Natural killer cell (primary cell): ENCODE measurements at regions not wholly inside any gene's neighbourhood (a gene's known extent, or its start where the extent isn't known, plus 50 kb on each side); places are given as distances from the start of the nearest gene placed in this dataset.

Source experiments
- ATAC-seq, 3 donors: fragments of 150-1000 bp in 2 of 3; fragments of 200-7000 bp in 1 of 3; cut with Tn5 transposase; 1 replicate in 1 of 3; 2 replicates in 2 of 3; pipeline ENCODE4 v1.10.0; 2021; ENCODE audit warnings: mild to moderate bottlenecking in 2 of 3, moderate library complexity in 2 of 3
- DNase-seq, 2 donors: peaks; one replicate each; pipeline versions ENCODE4 v3.0.0 to v3.0.0-alpha.2; 2013 to 2021; ENCODE audit warnings: mixed read lengths in 1 of 2
- H3K27ac ChIP-seq: one replicate; pipeline ENCODE4 v1.5.1; 2013; ENCODE audit warnings: mild to moderate bottlenecking, low read length
- H3K27me3 ChIP-seq: one replicate; pipeline ENCODE4 v1.6.1; 2013; ENCODE audit warnings: low read length; ENCODE audit not compliant: control insufficient read depth, insufficient read depth
- H3K36me3 ChIP-seq: one replicate; pipeline ENCODE4 v1.6.1; 2013; ENCODE audit warnings: low read length; ENCODE audit not compliant: control insufficient read depth, insufficient read depth
- H3K4me1 ChIP-seq: one replicate; pipeline ENCODE4 v1.6.1; 2013; ENCODE audit warnings: low read length; ENCODE audit not compliant: control insufficient read depth, insufficient read depth
- H3K4me3 ChIP-seq: one replicate; pipeline ENCODE4 v1.5.1; 2013; ENCODE audit warnings: low read length
- H3K9me3 ChIP-seq: one replicate; pipeline ENCODE4 v1.6.1; 2013; ENCODE audit warnings: low read length; ENCODE audit not compliant: control insufficient read depth, insufficient read depth
- H3K27ac Mint-ChIP-seq, 2 donors: one replicate each; pipeline ENCODE4 v1.8.0; 2022; ENCODE audit warnings: mild to moderate bottlenecking in 2 of 2, mixed read lengths in 2 of 2, moderate library complexity in 1 of 2
- H3K27me3 Mint-ChIP-seq, 2 donors: one replicate each; pipeline ENCODE4 v1.8.0; 2022; ENCODE audit warnings: low read depth in 2 of 2, mixed read lengths in 2 of 2
- H3K36me3 Mint-ChIP-seq: one replicate; pipeline ENCODE4 v1.8.0; 2022; ENCODE audit warnings: mixed read lengths
- H3K4me1 Mint-ChIP-seq, 2 donors: one replicate each; pipeline ENCODE4 v1.8.0; 2022; ENCODE audit warnings: mixed read lengths in 2 of 2
- H3K4me3 Mint-ChIP-seq: one replicate; pipeline ENCODE4 v1.8.0; 2022; ENCODE audit warnings: mild to moderate bottlenecking, moderate library complexity, mixed read lengths
- H3K9me3 Mint-ChIP-seq, 2 donors: one replicate each; pipeline ENCODE4 v1.8.0; 2022; ENCODE audit warnings: mixed read lengths in 2 of 2
- WGBS: methylation state at CpG from one replicate; pipeline ENCODE4 v1.1.7; 2013; ENCODE audit warnings: missing lambda C conversion rate; ENCODE audit not compliant: insufficient coverage; 5-methylcytosine and 5-hydroxymethylcytosine counted together
- intact Hi-C: fragments of 100-400 bp; cut with micrococcal nuclease; formaldehyde crosslinking; loops from one replicate; pipeline ENCODE4 v1.14.2; 2022
- TF ChIP-seq, protein P1 (sequence below): fragments of 200-600 bp; IDR thresholded peaks from one replicate; pipeline ENCODE4 v1.8.0; 2022; ENCODE audit warnings: antibody characterized with exemption

DNA sequence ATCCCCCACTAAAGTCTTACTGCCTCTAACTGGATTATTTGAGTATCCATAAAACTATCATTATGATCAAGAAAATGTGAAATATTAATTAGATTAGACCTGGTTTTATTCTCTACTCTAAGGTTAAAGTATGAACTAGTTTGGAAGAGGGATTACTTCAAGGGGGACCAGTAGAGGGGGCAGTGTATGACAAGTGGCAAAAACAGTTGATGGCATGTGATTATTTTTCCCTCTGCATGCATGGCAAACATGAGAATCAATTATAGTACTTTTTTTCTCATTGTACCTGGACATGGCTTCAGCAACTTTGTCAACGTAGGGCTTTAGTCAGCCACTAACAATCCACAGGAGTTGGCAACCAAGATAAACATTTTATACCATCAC is 145.0 kb upstream of the SLC38A2 start:
- Histone ChIP-seq H3K36me3 (no peaks in the 10 kb centered on the region), H3K27ac (peak overlapping the region; percentile 11), H3K4me3 (no peak overlapping the region), H3K4me1 (peaks cover 13% of the 10 kb centered on the region), H3K27me3 (no peaks in the 10 kb centered on the region), H3K9me3 (no peaks in the 10 kb centered on the region)
- ATAC-seq (peak in 1 of 3 donors; percentile 47), DNase-seq (peak in 1 of 2 donors; percentile 19)
- H3K27ac Mint-ChIP-seq = peak overlapping the region; percentile 60
- no peaks in the 10 kb centered on the region for H3K27me3 Mint-ChIP-seq
- H3K36me3 Mint-ChIP-seq = no peaks in the 10 kb centered on the region
- TF ChIP-seq, protein P1, sequence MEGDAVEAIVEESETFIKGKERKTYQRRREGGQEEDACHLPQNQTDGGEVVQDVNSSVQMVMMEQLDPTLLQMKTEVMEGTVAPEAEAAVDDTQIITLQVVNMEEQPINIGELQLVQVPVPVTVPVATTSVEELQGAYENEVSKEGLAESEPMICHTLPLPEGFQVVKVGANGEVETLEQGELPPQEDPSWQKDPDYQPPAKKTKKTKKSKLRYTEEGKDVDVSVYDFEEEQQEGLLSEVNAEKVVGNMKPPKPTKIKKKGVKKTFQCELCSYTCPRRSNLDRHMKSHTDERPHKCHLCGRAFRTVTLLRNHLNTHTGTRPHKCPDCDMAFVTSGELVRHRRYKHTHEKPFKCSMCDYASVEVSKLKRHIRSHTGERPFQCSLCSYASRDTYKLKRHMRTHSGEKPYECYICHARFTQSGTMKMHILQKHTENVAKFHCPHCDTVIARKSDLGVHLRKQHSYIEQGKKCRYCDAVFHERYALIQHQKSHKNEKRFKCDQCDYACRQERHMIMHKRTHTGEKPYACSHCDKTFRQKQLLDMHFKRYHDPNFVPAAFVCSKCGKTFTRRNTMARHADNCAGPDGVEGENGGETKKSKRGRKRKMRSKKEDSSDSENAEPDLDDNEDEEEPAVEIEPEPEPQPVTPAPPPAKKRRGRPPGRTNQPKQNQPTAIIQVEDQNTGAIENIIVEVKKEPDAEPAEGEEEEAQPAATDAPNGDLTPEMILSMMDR = no peak
- no peaks in the 10 kb centered on the region for H3K9me3 Mint-ChIP-seq
- intact Hi-C loops = no loop called here
- peak overlapping the region; percentile 19 for H3K4me3 Mint-ChIP-seq
- peaks cover 60 to 71% of the 10 kb centered on the region in 2 donors for H3K4me1 Mint-ChIP-seq
- 100% methylated on average over 1 of the region's 1 CpG for WGBS

DNA sequence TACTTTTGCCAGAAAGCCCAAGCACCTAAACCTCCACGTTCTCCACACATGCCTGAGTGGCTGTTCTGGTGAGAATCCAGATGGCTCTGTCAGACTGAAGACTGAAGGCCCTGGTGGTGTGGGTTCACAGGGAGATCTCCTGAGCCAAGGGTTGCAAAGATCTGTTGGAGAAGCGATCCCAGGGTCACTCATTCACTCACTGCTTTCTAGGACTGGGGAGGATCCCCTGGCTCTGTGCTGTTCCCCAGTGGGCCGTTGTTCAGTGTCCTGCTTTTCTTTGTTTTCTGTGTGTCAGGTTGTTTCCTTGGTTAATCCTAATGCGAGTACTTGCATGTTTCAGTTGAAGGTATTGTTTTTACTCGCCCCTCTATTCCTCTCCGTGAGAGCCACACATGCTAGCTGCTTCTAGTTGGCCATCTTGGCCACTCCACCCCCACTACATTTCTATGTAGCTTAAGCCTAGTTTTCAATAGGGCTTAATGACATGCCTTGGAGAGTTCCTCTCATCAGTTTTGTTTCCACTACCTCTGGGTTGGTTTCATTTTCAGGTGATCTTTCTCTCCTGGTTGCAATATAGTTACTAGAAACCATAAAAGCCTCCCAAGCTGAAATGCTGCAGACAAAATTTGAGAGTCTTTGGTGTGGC is 144.5 kb upstream of the SLC38A2 start:
- TF ChIP-seq, protein P1 = no peak
- DNase-seq (peak in 1 of 2 donors; percentile 21), ATAC-seq (peak in 1 of 3 donors; percentile 46)
- Mint-ChIP-seq H3K27ac (peak overlapping the region; percentile 60), H3K4me3 (peak overlapping the region; percentile 19), H3K4me1 (peaks cover 60 to 71% of the 10 kb centered on the region in 2 donors), H3K27me3 (no peaks in the 10 kb centered on the region), H3K9me3 (no peaks in the 10 kb centered on the region), H3K36me3 (no peaks in the 10 kb centered on the region)
- Histone ChIP-seq H3K27ac (peak overlapping the region; percentile 11), H3K36me3 (no peaks in the 10 kb centered on the region), H3K27me3 (no peaks in the 10 kb centered on the region), H3K4me1 (peaks cover 13% of the 10 kb centered on the region), H3K9me3 (no peaks in the 10 kb centered on the region), H3K4me3 (no peak overlapping the region)
- intact Hi-C loops = no loop called here
- WGBS = 80% methylated on average over 5 of the region's 6 CpGs

DNA sequence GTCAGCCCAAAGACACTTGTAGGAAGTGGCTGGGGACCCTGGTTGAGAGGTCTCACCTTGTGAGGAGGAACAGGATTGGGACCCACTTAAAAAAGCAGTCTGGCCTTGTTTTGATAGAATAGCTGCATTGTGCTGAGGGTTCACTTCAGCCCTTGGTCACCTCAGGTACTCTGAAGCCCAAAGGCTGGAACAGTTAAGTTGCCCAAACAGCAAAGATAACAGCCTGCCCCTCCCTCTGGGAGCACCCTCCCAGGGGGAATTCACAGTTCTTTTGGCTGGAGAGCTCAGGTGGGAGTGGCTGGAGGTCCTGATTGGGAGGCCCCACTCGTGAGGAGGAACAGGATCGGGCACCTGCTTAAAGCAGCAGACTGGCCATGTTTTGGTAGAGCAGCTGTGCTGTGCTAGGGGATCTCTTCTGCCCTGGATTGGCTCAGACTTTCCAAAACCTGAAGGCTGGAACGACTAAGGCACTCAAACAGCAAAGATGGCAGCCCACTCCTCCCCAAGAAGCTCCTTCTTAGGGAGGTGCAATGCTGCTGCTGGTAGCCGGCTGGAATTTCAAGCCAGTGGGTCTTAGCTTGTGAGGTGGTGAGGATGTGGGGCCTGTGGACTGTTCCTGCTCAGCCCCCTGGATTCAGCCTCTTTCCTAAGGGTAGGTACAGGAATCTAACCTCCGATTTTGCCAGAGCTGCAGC is 143.8 kb upstream of the SLC38A2 start:
- Histone ChIP-seq H3K4me3 (no peak overlapping the region), H3K4me1 (peaks cover 13% of the 10 kb centered on the region), H3K27ac (no peak overlapping the region), H3K36me3 (no peaks in the 10 kb centered on the region), H3K27me3 (no peaks in the 10 kb centered on the region), H3K9me3 (no peaks in the 10 kb centered on the region)
- intact Hi-C loops = no loop called here
- peaks cover 63 to 69% of the 10 kb centered on the region in 2 donors for H3K4me1 Mint-ChIP-seq
- TF ChIP-seq, protein P1 = no peak
- no peak for DNase-seq
- 93% methylated on average over 5 of the region's 5 CpGs for WGBS
- no peaks in the 10 kb centered on the region for H3K27me3 Mint-ChIP-seq
- H3K27ac Mint-ChIP-seq = no peak overlapping the region
- H3K9me3 Mint-ChIP-seq = no peaks in the 10 kb centered on the region
- H3K36me3 Mint-ChIP-seq = no peaks in the 10 kb centered on the region
- H3K4me3 Mint-ChIP-seq = no peak overlapping the region
- no peak for ATAC-seq
